Calu3 (cell line): ENCODE measurements at regions not wholly inside any gene's neighbourhood (a gene's known extent, or its start where the extent isn't known, plus 50 kb on each side); places are given as distances from the start of the nearest gene placed in this dataset.

Experiments used
- BruUV-seq: library from RNA; stranded (reverse); fragments of 400-500 nt; replicated peaks from 2 replicates; lab custom pipeline; 2021; lab: Mats Ljungman, UMichigan
- CTCF ChIA-PET: fragments of 300-600 bp; sonication (Branson Sonifier 250); formaldehyde crosslinking; loops from one replicate; lab custom pipeline; 2022; ENCODE audit warnings: antibody characterized with exemption; lab: Charles Lee
- DNase-seq: peaks from one replicate; pipeline ENCODE4 v3.0.0; 2022
- H3K27ac Mint-ChIP-seq: one replicate; pipeline ENCODE4 v1.8.0; 2022; ENCODE audit warnings: mixed read lengths; ENCODE audit not compliant: unreplicated experiment
- H3K27me3 Mint-ChIP-seq: one replicate; pipeline ENCODE4 v1.8.0; 2022; ENCODE audit warnings: mixed read lengths; ENCODE audit not compliant: unreplicated experiment
- H3K36me3 Mint-ChIP-seq: one replicate; pipeline ENCODE4 v1.8.0; 2022; ENCODE audit warnings: mild to moderate bottlenecking, moderate library complexity, mixed read lengths; ENCODE audit not compliant: insufficient read depth, unreplicated experiment
- H3K4me1 Mint-ChIP-seq: one replicate; pipeline ENCODE4 v1.8.0; 2022; ENCODE audit warnings: mild to moderate bottlenecking, low read depth, mixed read lengths; ENCODE audit not compliant: unreplicated experiment
- H3K4me3 Mint-ChIP-seq: one replicate; pipeline ENCODE4 v1.8.0; 2022; ENCODE audit warnings: mild to moderate bottlenecking, low read depth, moderate library complexity, mixed read lengths; ENCODE audit not compliant: unreplicated experiment
- H3K9me3 Mint-ChIP-seq: one replicate; pipeline ENCODE4 v1.8.0; 2022; ENCODE audit warnings: low read depth, mixed read lengths; ENCODE audit not compliant: unreplicated experiment
- CTCF ChIP-seq: fragments of 200-600 bp; IDR thresholded peaks from one replicate; pipeline ENCODE4 v1.8.0; 2022; ENCODE audit warnings: antibody characterized with exemption; ENCODE audit not compliant: unreplicated experiment
- intact Hi-C: fragments of 100-400 bp; cut with micrococcal nuclease; formaldehyde crosslinking; loops from one replicate; pipeline ENCODE4 v1.10.0; 2022; ENCODE audit not compliant: unreplicated experiment

- TF ChIP-seq CTCF = no peak
- H3K9me3 Mint-ChIP-seq = no peaks in the 10 kb centered on the region
- H3K36me3 Mint-ChIP-seq = no peaks in the 10 kb centered on the region
- DNase-seq = no peak
- intact Hi-C loops = no loop called here
- H3K4me3 Mint-ChIP-seq = no peak overlapping the region
- H3K27ac Mint-ChIP-seq = no peak overlapping the region
- BruUV-seq = no TSS peak
- peaks cover 24% of the 10 kb centered on the region for H3K4me1 Mint-ChIP-seq
- H3K27me3 Mint-ChIP-seq = no peaks in the 10 kb centered on the region
- CTCF ChIA-PET = no interaction called here
Measured at GRCh38 chr2:120794716-120795115, 59.0 kb downstream of the GLI2 start.

GRCh38 chr2:120796094-120796493, 60.4 kb downstream of the GLI2 start:
- Mint-ChIP-seq H3K36me3 (no peaks in the 10 kb centered on the region), H3K27ac (no peak overlapping the region), H3K4me1 (peaks cover 24% of the 10 kb centered on the region), H3K9me3 (no peaks in the 10 kb centered on the region), H3K27me3 (no peaks in the 10 kb centered on the region), H3K4me3 (no peak overlapping the region)
- no TSS peak for BruUV-seq
- DNase-seq = no peak
- intact Hi-C loops = no loop called here
- TF ChIP-seq CTCF = no peak
- CTCF ChIA-PET = no interaction called here

DNA sequence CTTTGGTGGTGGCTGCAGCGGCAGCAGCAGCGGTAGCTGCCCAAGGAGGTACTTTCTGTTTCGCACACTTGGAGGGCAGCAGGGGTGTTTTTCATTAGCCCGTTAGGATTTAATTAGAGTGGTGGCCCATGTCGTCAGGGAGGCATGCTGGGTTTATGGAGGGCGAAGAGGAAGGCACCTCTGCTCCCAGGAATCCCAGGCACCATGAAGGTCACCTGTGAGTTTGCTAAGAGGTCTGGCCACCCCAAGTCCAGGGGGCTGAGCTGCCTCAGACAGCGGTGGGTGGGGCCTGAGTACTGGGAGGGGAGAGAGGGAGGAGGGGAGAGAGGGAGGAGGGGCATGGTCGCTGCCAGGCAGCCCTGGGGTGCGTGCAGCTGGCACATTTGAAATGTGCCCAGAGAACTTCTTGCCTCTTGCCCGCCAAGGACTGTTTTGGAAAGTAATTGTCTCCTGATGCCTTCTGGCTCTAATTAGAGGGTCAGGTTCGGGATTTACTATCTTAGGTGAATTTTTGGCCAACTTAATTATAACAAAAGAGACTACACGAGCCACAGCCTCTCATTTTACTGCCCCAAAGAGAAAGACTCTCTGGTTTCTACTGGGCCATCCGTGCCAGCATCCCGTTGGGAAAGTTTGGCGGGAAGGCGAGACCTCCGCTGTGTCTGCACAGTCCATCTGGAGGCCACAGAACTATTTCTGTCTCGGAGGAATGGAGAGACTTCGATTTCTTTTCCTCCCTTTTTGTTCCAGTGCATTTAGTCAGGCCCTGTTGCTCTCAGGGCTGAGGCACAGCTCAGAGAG, 62.0 kb downstream of the GLI2 start:
- Mint-ChIP-seq H3K4me3 (no peak overlapping the region), H3K27me3 (no peaks in the 10 kb centered on the region), H3K27ac (no peak overlapping the region), H3K4me1 (peaks cover 11% of the 10 kb centered on the region), H3K36me3 (no peaks in the 10 kb centered on the region), H3K9me3 (no peaks in the 10 kb centered on the region)
- CTCF ChIA-PET = no interaction called here
- BruUV-seq = no TSS peak
- intact Hi-C loops = no loop called here
- no peak for TF ChIP-seq CTCF
- DNase-seq = no peak

DNA sequence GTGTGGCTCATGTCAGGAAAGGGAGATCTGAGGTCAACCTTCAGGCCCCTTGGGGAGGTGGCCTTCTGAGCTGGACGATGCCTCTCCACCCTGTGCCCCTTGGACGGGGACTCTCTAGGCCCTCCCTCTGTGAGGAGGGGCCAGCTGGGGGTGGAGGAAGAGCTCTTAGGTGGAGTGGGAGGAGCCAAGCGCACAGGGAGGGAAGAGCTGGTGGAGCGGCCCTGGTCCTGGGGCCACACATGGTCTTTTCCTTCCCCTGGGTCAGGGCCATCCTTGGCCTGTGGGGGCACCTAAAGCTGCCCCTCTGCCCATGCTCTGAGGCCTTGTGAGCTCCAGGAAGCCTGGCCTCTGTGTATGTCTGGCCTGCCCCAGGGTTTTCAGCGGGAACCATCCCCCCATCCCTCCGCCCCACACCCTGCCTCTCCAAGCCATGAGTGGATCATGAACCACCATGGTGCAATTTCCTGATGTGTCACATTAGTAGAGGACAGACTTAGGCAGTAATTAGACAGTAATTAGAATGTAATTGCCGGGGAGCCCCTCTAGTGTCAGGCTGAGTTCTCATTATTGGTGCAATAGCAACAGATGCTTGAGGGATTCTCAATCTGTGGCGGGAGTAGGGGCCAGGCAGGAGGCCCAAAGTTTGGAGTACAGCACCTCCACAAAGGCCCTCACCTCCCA, 63.0 kb downstream of the GLI2 start:
- Mint-ChIP-seq H3K27me3 (no peaks in the 10 kb centered on the region), H3K9me3 (no peaks in the 10 kb centered on the region), H3K27ac (no peak overlapping the region), H3K36me3 (no peaks in the 10 kb centered on the region), H3K4me1 (peaks cover 9% of the 10 kb centered on the region), H3K4me3 (no peak overlapping the region)
- intact Hi-C loops = no loop called here
- no peak for DNase-seq
- no TSS peak for BruUV-seq
- TF ChIP-seq CTCF = no peak
- CTCF ChIA-PET = no interaction called here
